Brain microvascular endothelial cell (primary cell): ENCODE measurements at regions not wholly inside any gene's neighbourhood (a gene's known extent, or its start where the extent isn't known, plus 50 kb on each side); places are given as distances from the start of the nearest gene placed in this dataset.

Experiments
- DNase-seq: peaks from one replicate; pipeline ENCODE4 v3.0.0-alpha.2; 2020
- H3K27ac ChIP-seq: fragments of 250-450 bp; sonication (Bioruptor Pico); 2 replicates; pipeline ENCODE4 v1.5.1; 2020; ENCODE audit warnings: mild to moderate bottlenecking, moderate library complexity
- H3K27me3 ChIP-seq: fragments of 250-450 bp; sonication (Bioruptor Pico); replicated peaks from 2 replicates; pipeline ENCODE4 v1.5.1; 2020; ENCODE audit warnings: mild to moderate bottlenecking
- H3K36me3 ChIP-seq: fragments of 250-450 bp; sonication (Bioruptor Pico); replicated peaks from 2 replicates; pipeline ENCODE4 v1.5.1; 2020; ENCODE audit warnings: mild to moderate bottlenecking
- H3K4me3 ChIP-seq: 2 replicates; pipeline ENCODE4 v1.5.1; 2011; ENCODE audit warnings: low read depth, mild to moderate bottlenecking, control low read depth, low read length, moderate library complexity
- in situ Hi-C: cut with HindIII; loops from 2 replicates; pipeline ENCODE4 v1.10.0; 2017; ENCODE audit warnings: low sequenced_read_pairs, low pct_ligation_motif_present
- TF ChIP-seq, protein P1 (sequence below): IDR thresholded peaks from 2 replicates; pipeline ENCODE4 v1.5.1; 2011; ENCODE audit warnings: low read depth, mild to moderate bottlenecking, moderate library complexity, low read length, control low read depth, inconsistent platforms; ENCODE audit errors: missing control alignments

DNA sequence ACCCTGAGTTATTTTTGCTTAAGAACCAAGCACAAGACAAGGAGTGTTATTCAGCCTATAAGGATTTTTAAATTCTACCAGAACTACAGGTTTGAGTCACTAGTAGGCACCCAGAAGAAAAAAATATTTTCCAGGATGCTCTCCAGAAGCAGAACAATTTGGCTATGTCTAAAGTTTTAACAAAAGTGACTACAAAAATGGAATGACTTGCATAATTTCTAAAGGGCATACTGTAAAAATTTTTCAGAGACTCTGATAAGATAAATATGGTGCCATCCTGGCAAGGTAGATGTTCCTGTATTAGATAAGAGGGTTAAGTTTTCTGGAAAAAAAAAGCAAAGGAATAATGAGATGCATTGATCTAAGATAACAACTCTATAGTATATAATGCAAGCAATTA, 68.6 kb upstream of the FAM9A start:
- DNase-seq = no peak
- no peak overlapping the region for H3K27ac ChIP-seq
- in situ Hi-C loops = no loop called here
- H3K4me3 ChIP-seq = no peak overlapping the region
- H3K27me3 ChIP-seq = no peaks in the 10 kb centered on the region
- no peaks in the 10 kb centered on the region for H3K36me3 ChIP-seq
- TF ChIP-seq, protein P1, sequence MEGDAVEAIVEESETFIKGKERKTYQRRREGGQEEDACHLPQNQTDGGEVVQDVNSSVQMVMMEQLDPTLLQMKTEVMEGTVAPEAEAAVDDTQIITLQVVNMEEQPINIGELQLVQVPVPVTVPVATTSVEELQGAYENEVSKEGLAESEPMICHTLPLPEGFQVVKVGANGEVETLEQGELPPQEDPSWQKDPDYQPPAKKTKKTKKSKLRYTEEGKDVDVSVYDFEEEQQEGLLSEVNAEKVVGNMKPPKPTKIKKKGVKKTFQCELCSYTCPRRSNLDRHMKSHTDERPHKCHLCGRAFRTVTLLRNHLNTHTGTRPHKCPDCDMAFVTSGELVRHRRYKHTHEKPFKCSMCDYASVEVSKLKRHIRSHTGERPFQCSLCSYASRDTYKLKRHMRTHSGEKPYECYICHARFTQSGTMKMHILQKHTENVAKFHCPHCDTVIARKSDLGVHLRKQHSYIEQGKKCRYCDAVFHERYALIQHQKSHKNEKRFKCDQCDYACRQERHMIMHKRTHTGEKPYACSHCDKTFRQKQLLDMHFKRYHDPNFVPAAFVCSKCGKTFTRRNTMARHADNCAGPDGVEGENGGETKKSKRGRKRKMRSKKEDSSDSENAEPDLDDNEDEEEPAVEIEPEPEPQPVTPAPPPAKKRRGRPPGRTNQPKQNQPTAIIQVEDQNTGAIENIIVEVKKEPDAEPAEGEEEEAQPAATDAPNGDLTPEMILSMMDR = no peak

DNA sequence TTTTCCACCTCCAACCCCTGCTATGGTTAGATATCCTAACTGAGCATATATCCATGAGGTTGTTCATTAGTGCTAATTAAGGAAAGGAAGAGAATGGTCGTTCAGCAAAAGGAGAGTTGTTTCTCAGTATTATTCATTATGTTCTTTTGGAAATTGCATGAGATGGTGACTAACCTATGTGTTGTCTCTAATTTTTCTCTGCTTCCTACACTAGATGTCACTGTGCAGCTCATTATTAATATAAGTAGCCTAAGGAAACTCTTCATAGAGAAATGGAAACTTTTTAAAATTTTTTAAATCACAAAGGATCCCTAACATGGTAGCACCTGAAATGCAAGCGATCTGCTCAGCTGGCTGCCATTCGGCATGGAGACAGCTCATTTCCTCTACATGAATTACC, 67.7 kb upstream of the FAM9A start:
- Histone ChIP-seq H3K4me3 (no peak overlapping the region), H3K36me3 (no peaks in the 10 kb centered on the region), H3K27me3 (no peaks in the 10 kb centered on the region), H3K27ac (peak overlapping the region; percentile 53)
- in situ Hi-C loops = no loop called here
- DNase-seq = no peak
- TF ChIP-seq, protein P1 = peak; percentile 10

DNA sequence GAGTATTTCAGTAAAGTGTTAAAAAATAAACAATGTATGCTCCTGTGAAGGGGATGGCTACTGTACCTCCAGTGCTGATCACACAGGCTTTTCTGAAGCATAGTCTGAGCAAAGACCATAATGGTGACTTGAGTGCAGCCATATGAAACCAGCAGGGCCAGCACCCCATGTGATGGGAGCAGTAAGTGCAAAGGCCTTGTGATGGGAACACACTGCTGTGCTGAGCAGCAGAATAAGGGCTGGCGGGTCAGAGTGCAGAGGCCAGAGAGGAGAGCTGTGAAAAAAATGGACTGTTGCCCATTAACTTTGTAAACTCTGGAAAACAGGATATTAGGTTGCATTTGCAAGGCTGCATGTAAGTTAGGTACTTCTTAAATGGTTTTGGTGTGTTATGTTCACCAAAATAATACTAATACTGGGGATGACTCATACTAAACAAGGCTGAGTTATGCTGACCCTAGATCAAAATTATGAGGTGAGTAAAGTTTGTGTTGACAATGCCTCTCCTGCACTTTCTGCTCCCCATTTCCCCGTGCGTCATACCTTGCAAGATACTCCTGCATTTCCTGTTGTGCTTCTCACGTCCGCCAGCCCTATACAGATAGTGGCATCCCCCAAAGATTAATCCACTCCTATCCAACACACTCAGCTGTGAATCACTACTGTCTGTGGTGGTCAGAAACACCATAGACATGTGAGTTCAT, 67.0 kb upstream of the FAM9A start:
- H3K36me3 ChIP-seq = no peaks in the 10 kb centered on the region
- peak; percentile 57 for DNase-seq
- H3K27me3 ChIP-seq = no peaks in the 10 kb centered on the region
- H3K4me3 ChIP-seq = no peak overlapping the region
- TF ChIP-seq, protein P1 = no peak
- in situ Hi-C loops = no loop called here
- H3K27ac ChIP-seq = peak overlapping the region; percentile 53

DNA sequence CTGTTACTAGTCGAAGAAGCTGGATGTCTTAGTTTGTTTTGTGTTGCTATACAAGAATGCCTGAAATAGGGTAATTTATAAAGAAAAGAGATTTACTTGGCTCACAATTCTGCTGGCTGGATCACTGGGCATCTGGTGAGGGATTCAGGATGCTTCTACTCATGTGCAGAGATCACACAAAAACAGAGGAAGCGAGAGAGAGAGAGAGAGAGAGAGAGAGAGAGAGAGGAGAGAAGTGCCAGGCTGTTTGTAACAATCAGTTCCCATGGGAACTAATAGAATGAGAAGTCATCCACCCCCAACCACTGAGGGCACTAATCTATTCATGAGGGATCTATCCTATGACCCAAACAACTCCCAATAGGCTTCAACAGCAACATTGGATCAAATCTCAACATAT, 66.2 kb upstream of the FAM9A start:
- Histone ChIP-seq H3K27me3 (no peaks in the 10 kb centered on the region), H3K27ac (no peak overlapping the region), H3K36me3 (no peaks in the 10 kb centered on the region), H3K4me3 (no peak overlapping the region)
- in situ Hi-C loops = no loop called here
- TF ChIP-seq, protein P1 = no peak
- no peak for DNase-seq

DNA sequence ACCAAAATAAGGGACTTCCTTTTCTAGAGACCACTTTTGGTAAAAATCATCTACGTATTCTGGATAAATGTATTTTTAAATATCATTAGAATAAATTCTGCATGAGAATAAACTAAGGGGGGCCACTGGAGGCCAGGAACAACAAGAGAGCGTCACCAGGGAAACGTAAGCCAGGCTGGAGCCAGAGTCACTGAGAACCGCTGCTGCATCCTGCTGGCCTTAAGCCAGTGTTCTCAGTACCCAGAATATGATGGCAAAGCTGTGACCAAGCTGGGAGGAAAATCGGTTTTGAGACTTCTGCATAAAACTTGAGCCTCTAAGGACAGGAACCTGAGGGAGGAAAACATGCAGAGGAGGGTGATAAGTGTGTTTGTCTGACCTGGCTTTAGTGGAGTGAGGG, 63.0 kb upstream of the FAM9A start:
- Histone ChIP-seq H3K4me3 (no peak overlapping the region), H3K27ac (no peak overlapping the region), H3K36me3 (no peaks in the 10 kb centered on the region), H3K27me3 (no peaks in the 10 kb centered on the region)
- TF ChIP-seq, protein P1 = no peak
- in situ Hi-C loops = no loop called here
- DNase-seq = no peak

DNA sequence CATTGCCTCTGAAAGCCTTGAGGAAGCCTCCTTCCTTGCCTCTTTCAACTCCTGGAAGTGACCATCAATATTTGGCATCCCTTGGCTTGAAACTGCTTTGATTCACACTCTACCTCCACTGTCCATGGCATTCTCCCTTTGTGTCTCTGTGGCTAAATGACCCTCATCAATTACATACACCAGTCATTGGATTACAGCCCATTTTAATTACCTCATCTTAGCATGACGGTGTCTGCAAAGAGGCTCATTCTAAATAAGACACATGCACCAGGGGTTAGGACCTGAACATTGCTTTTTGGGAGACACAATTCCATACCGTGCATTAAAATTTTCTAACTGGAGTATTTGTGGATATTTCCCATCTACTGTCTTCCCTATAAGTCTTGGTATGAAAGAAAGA, 60.7 kb upstream of the FAM9A start:
- H3K36me3 ChIP-seq = no peaks in the 10 kb centered on the region
- H3K27ac ChIP-seq = no peak overlapping the region
- DNase-seq = no peak
- H3K27me3 ChIP-seq = no peaks in the 10 kb centered on the region
- in situ Hi-C loops = no loop called here
- TF ChIP-seq, protein P1 = no peak
- no peak overlapping the region for H3K4me3 ChIP-seq
